ENCODE measurements at regions not wholly inside any gene's neighbourhood (a gene's known extent, or its start where the extent isn't known, plus 50 kb on each side); places are given as distances from the start of the nearest gene placed in this dataset.

- CTCF ChIA-PET: no interaction called here
- no peak overlapping the region for H3K9ac ChIP-seq (ENCODE audit: low read length)
- H3K79me2 ChIP-seq (ENCODE audit: control insufficient read depth, insufficient read depth, low read length): no peaks in the 10 kb centered on the region
- H3K27me3 Mint-ChIP-seq: peaks cover 7% of the 10 kb centered on the region
- intact Hi-C loops (cut with micrococcal nuclease): no loop called here
- no peaks in the 10 kb centered on the region for H3K4me1 Mint-ChIP-seq
- no peaks in the 10 kb centered on the region for H3K27me3 ChIP-seq (replicated peaks in 1 of 4; ENCODE audit: control extremely low read depth in 1 of 4, control insufficient read depth in 3 of 4, insufficient read depth in 4 of 4, low read length in 3 of 4)
- H3K9me3 Mint-ChIP-seq (ENCODE audit: insufficient read depth): peaks cover 2% of the 10 kb centered on the region
- no peak for DNase-seq
- POLR2A ChIA-PET: no interaction called here
- H3K4me3 Mint-ChIP-seq: no peak overlapping the region
- H3K36me3 ChIP-seq (replicated peaks in 1 of 2; ENCODE audit: control extremely low read depth in 1 of 2, control insufficient read depth in 1 of 2, extremely low read depth in 1 of 2, insufficient read depth in 2 of 2, low read length in 1 of 2): no peaks in the 10 kb centered on the region
- H3K9me3 ChIP-seq (ENCODE audit: control extremely low read depth in 1 of 3, control insufficient read depth in 2 of 3, insufficient read depth in 1 of 3, low read length in 2 of 3): no peaks in the 10 kb centered on the region
- no peak overlapping the region for H3K4me3 ChIP-seq (ENCODE audit: control extremely low read depth in 1 of 5, extremely low read depth in 1 of 5, insufficient read depth in 1 of 5, low read depth in 2 of 5, low read length in 4 of 5)
- H3K4me1 ChIP-seq (ENCODE audit: control insufficient read depth in 2 of 2, insufficient read depth in 2 of 2, low read length in 2 of 2): no peaks in the 10 kb centered on the region
- TF ChIP-seq CTCF (IDR thresholded peaks at IDR 0.05) (no peak), EZH2 (IDR thresholded peaks at IDR 0.05; ENCODE audit: borderline replicate concordance, insufficient read depth, low read depth, low read length, poor library complexity, severe bottlenecking) (no peak)
- H3K27ac Mint-ChIP-seq: no peak overlapping the region
- H2AFZ ChIP-seq (ENCODE audit: insufficient read depth, low read depth, low read length, poor library complexity, severe bottlenecking): no peak overlapping the region
- no peak for ATAC-seq (ENCODE audit: low read depth)
- no peak overlapping the region for H3K4me2 ChIP-seq (replicated peaks; ENCODE audit: low read depth, low read length, poor library complexity, severe bottlenecking)
- no peak overlapping the region for H3K27ac ChIP-seq (ENCODE audit: low read length in 2 of 2)
- 88% methylated on average over 2 of the region's 2 CpGs for WGBS (ENCODE audit: insufficient coverage)
- H4K20me1 ChIP-seq (ENCODE audit: control insufficient read depth, insufficient read depth, low read length, poor library complexity, severe bottlenecking): no peaks in the 10 kb centered on the region
Measured at GRCh38 chr3:139128803-139129202, 84.1 kb upstream of the PRR23C start.

GRCh38 chr3:139129892-139130291 is 85.2 kb upstream of the PRR23C start:
- Histone ChIP-seq H3K9me3 (ENCODE audit: control extremely low read depth in 1 of 3, control insufficient read depth in 2 of 3, insufficient read depth in 1 of 3, low read length in 2 of 3) (no peaks in the 10 kb centered on the region), H2AFZ (ENCODE audit: insufficient read depth, low read depth, low read length, poor library complexity, severe bottlenecking) (no peak overlapping the region), H3K4me1 (ENCODE audit: control insufficient read depth in 2 of 2, insufficient read depth in 2 of 2, low read length in 2 of 2) (no peaks in the 10 kb centered on the region), H3K27me3 (replicated peaks in 1 of 4; ENCODE audit: control extremely low read depth in 1 of 4, control insufficient read depth in 3 of 4, insufficient read depth in 4 of 4, low read length in 3 of 4) (no peaks in the 10 kb centered on the region), H3K36me3 (replicated peaks in 1 of 2; ENCODE audit: control extremely low read depth in 1 of 2, control insufficient read depth in 1 of 2, extremely low read depth in 1 of 2, insufficient read depth in 2 of 2, low read length in 1 of 2) (no peaks in the 10 kb centered on the region), H3K79me2 (ENCODE audit: control insufficient read depth, insufficient read depth, low read length) (no peaks in the 10 kb centered on the region), H3K27ac (ENCODE audit: low read length in 2 of 2) (no peak overlapping the region), H4K20me1 (ENCODE audit: control insufficient read depth, insufficient read depth, low read length, poor library complexity, severe bottlenecking) (no peaks in the 10 kb centered on the region), H3K4me2 (replicated peaks; ENCODE audit: low read depth, low read length, poor library complexity, severe bottlenecking) (no peak overlapping the region), H3K4me3 (ENCODE audit: control extremely low read depth in 1 of 5, extremely low read depth in 1 of 5, insufficient read depth in 1 of 5, low read depth in 2 of 5, low read length in 4 of 5) (no peak overlapping the region), H3K9ac (ENCODE audit: low read length) (no peak overlapping the region)
- ChIA-PET CTCF (no interaction called here), POLR2A (no interaction called here)
- H3K9me3 Mint-ChIP-seq (ENCODE audit: insufficient read depth): peaks cover 2% of the 10 kb centered on the region
- TF ChIP-seq CTCF (IDR thresholded peaks at IDR 0.05): no peak
- TF ChIP-seq EZH2 (IDR thresholded peaks at IDR 0.05; ENCODE audit: borderline replicate concordance, insufficient read depth, low read depth, low read length, poor library complexity, severe bottlenecking): no peak
- ATAC-seq (ENCODE audit: low read depth) (no peak), DNase-seq (no peak)
- no peaks in the 10 kb centered on the region for H3K4me1 Mint-ChIP-seq
- 100% methylated on average over 1 of the region's 2 CpGs for WGBS (ENCODE audit: insufficient coverage)
- no peak overlapping the region for H3K4me3 Mint-ChIP-seq
- H3K27ac Mint-ChIP-seq: no peak overlapping the region
- peaks cover 7% of the 10 kb centered on the region for H3K27me3 Mint-ChIP-seq
- intact Hi-C loops (cut with micrococcal nuclease): no loop called here

Measured in B cell (primary cell).